HFFc6 (cell line): ENCODE measurements at regions not wholly inside any gene's neighbourhood (a gene's known extent, or its start where the extent isn't known, plus 50 kb on each side); places are given as distances from the start of the nearest gene placed in this dataset.

Experiments
- DNase-seq: peaks from one replicate; pipeline ENCODE4 v3.0.0-alpha.2; 2018
- H3K27ac Mint-ChIP-seq: 2 replicates; pipeline ENCODE4 v1.8.0; 2020; ENCODE audit warnings: mild to moderate bottlenecking, mixed read lengths
- H3K27me3 Mint-ChIP-seq: 2 replicates; pipeline ENCODE4 v1.8.0; 2021; ENCODE audit warnings: mild to moderate bottlenecking, moderate library complexity, mixed read lengths; ENCODE audit not compliant: insufficient read depth
- H3K36me3 Mint-ChIP-seq: 2 replicates; pipeline ENCODE4 v1.8.0; 2021; ENCODE audit warnings: low read depth, mixed read lengths
- H3K4me1 Mint-ChIP-seq: 2 replicates; pipeline ENCODE4 v1.8.0; 2020; ENCODE audit warnings: low read depth, mixed read lengths
- H3K4me3 Mint-ChIP-seq: 2 replicates; pipeline ENCODE4 v1.8.0; 2020; ENCODE audit warnings: mild to moderate bottlenecking, moderate library complexity, mixed read lengths
- H3K9me3 Mint-ChIP-seq: 2 replicates; pipeline ENCODE4 v1.8.0; 2020; ENCODE audit warnings: mild to moderate bottlenecking, mixed read lengths
- TF ChIP-seq, protein P1 (sequence below): fragments of 200-600 bp; sonication (generic); IDR thresholded peaks from 2 replicates; pipeline ENCODE4 v1.5.0; 2021; ENCODE audit warnings: antibody characterized with exemption, mild to moderate bottlenecking

DNA sequence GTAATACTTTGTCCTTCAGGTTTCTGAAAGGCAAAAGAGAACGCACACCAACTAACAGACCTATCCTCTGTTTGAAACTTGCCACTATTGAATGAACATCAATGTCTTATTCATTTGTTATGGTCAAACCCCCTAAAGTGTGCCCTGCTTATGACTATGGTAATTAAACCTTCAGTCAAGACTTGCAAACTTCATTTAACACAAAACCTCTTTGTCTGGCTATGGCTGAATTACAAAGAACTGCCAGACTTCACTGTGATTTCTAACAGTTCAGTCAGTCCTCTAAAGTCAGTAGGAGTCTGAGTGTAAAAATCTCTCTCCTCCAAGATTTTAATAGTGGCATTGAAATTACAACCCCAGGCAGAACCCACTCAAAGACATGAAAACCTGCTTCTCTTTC is 702.5 kb upstream of the LRRN3 start:
- Mint-ChIP-seq H3K4me1 (peaks cover 51% of the 10 kb centered on the region), H3K27me3 (no peaks in the 10 kb centered on the region), H3K27ac (no peak overlapping the region), H3K36me3 (no peaks in the 10 kb centered on the region), H3K9me3 (no peaks in the 10 kb centered on the region), H3K4me3 (no peak overlapping the region)
- no peak for DNase-seq
- TF ChIP-seq, protein P1, sequence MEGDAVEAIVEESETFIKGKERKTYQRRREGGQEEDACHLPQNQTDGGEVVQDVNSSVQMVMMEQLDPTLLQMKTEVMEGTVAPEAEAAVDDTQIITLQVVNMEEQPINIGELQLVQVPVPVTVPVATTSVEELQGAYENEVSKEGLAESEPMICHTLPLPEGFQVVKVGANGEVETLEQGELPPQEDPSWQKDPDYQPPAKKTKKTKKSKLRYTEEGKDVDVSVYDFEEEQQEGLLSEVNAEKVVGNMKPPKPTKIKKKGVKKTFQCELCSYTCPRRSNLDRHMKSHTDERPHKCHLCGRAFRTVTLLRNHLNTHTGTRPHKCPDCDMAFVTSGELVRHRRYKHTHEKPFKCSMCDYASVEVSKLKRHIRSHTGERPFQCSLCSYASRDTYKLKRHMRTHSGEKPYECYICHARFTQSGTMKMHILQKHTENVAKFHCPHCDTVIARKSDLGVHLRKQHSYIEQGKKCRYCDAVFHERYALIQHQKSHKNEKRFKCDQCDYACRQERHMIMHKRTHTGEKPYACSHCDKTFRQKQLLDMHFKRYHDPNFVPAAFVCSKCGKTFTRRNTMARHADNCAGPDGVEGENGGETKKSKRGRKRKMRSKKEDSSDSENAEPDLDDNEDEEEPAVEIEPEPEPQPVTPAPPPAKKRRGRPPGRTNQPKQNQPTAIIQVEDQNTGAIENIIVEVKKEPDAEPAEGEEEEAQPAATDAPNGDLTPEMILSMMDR, result no peak

DNA sequence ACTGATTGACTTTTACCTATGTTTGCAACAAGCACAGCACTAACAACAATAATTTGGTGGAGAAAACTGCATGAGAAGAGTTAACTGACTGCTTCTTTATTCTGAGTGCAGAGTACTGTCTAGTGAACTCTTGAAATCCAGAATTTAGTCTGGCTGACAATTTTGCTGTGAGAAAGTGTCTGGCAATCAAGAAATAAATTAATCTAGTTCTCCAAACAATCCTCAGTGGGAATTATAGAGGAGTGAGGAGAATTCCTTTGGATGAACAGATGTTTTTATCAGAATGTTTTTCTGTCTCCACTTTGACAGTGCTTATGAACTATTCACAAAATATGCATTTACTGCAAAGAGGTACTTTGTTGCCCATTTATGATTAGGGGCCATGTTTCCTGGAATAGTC is 694.9 kb upstream of the LRRN3 start:
- Mint-ChIP-seq H3K27ac (no peak overlapping the region), H3K27me3 (no peaks in the 10 kb centered on the region; the same call in 1 of the 2 replicates), H3K4me1 (peaks cover 43% of the 10 kb centered on the region), H3K4me3 (no peak overlapping the region), H3K9me3 (no peaks in the 10 kb centered on the region), H3K36me3 (no peaks in the 10 kb centered on the region)
- TF ChIP-seq, protein P1, result no peak
- DNase-seq, result no peak

DNA sequence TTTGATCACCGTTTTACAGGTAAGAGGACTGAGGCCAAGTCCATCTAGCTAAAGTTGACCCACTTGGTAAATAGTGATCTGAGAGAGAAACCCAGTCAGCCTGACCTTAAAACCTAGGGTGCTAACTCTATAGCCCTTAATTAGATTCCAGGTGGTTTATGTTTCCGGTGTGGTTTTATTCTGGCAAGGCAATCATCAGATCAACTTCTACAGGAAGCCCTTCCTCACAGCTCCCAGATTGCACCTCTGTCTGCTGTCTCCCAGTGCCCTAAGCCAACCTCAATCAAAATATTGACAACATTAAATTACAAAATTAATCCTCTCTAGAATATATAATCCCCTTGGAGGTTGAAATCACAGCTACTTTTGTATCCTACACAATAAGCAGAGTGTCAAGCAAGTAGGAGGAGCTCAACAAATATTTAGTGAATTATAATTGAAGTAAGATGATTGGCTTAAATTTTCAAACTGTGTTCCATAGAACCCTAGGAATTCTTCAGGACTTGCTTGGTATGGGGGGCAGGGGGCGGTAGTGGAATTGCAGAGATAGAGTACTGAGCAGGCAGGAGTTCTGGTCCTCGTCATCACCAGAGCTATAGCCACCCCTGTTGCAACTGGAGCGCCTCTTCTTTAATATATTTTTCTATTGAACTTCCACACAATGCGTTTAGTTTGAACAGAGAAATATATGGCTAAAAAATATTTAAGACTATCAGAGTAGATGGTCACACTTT is 692.8 kb upstream of the LRRN3 start:
- Mint-ChIP-seq H3K27ac (no peak overlapping the region), H3K4me3 (no peak overlapping the region), H3K27me3 (no peaks in the 10 kb centered on the region; the same call in 1 of the 2 replicates), H3K36me3 (no peaks in the 10 kb centered on the region), H3K4me1 (peaks cover 43% of the 10 kb centered on the region), H3K9me3 (no peaks in the 10 kb centered on the region)
- TF ChIP-seq, protein P1, result no peak
- DNase-seq, result no peak

DNA sequence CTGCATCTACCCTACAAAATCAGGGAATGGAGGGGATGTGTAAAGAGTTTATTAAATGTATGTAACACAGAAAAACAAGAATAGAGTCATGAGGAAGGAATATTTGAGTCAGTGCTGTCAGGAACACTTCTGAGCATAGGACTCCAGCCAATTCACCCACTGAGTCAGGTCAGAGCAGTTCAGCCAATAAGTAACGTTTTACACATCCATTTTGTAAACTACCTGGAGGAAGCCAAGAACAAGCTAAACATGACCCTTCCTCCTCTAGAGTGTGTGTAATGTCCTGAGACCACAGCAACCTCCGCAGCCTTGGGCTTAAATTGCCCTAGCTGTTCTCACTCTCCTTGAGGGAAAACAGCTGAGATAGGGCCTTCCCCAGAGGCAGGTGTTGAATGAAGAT is 691.5 kb upstream of the LRRN3 start:
- H3K27me3 Mint-ChIP-seq, result no peaks in the 10 kb centered on the region; the same call in 1 of the 2 replicates
- no peak overlapping the region for H3K4me3 Mint-ChIP-seq
- H3K27ac Mint-ChIP-seq, result peak overlapping the region; percentile 0; the same call in 1 of the 2 replicates
- no peaks in the 10 kb centered on the region for H3K36me3 Mint-ChIP-seq
- no peaks in the 10 kb centered on the region for H3K9me3 Mint-ChIP-seq
- DNase-seq, result no peak
- TF ChIP-seq, protein P1, result no peak
- H3K4me1 Mint-ChIP-seq, result peaks cover 32% of the 10 kb centered on the region

DNA sequence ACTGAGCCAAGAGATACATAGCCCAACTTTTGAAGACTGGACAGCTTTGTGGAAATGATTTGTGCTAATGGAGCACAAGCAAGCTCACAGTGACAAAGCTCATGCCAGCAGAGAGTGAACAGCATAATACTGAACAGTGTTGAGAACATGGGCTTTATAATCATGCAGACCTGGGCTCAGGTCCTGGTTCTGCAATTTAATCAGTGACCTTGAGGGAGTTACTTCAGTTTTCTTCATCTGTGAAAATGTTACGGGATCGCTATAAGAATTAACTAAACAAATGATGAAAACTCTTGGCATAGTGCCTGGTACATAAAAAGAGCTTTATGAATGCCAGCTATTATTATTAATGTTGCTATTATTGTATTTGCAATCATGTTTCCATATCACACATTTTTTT is 690.5 kb upstream of the LRRN3 start:
- Mint-ChIP-seq H3K4me3 (no peak overlapping the region), H3K27me3 (no peaks in the 10 kb centered on the region; the same call in 1 of the 2 replicates), H3K4me1 (peaks cover 22% of the 10 kb centered on the region), H3K9me3 (no peaks in the 10 kb centered on the region), H3K27ac (no peak overlapping the region), H3K36me3 (no peaks in the 10 kb centered on the region)
- TF ChIP-seq, protein P1, result no peak
- no peak for DNase-seq
